NCI-H187 (cell line): ENCODE measurements at regions not wholly inside any gene's neighbourhood (a gene's known extent, or its start where the extent isn't known, plus 50 kb on each side); places are given as distances from the start of the nearest gene placed in this dataset.

ENCODE experiments used
- DNase-seq, 2 experiments: peaks; one replicate each; lab custom pipeline; 2025; lab: John Stamatoyannopoulos, UW

DNA sequence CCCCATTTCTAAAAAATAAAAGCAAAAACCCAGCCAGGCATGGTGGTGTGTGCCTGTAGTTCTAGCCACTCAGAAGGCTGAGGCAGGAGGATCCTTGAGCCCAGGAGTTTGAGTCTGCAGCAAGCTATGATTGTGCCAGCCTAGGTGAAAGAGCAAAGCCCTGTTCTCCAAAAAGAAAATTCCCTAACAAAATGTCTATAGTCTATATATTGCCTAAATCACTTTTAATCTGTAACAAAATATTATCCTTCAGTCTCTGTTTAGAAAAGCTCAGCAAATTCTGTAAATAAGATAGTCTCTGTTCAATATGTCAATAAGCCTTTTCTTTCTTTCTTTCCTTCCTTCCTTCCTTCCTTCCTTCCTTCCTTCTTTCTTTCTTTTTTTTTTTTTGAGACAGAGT, 75.8 kb upstream of the ZFP64 start:
- DNase-seq = no peak

DNA sequence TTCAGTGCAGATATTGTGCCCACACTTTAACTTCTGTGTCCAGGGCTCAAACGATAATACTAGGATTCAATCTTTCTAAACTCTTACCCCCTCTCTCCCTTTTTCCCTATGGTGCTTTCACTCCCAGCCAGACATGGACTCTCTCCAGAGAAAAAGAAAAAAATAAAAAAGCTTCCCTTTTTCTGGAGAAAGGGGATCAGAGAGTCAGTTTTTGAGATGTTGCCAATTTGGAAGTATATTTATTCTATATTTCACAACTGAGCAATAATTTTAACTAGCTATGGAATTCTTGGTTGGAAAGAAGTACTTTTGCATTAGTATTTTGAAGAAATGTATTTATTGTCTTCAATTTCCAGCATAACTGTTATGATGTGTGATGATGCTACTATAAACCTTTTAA, 72.2 kb upstream of the ZFP64 start:
- no peak for DNase-seq

DNA sequence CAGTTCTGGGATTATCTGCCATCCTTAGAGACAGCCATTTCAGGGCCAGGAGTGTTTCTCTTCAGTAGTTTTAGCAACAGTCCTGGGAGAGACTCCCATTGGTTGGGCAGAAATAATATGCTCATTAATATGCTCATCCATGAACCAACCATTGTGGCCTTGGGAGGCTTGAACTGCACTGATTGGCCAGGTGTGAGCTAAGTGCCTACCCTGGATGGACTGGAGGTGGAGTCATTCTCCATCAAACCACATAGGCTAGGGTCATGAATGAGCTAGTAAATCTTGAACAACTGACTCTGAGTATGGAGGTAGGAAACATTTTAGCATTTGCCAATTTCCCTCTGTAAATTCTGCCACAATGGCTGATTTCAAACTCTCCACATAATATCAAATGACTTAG, 70.2 kb upstream of the ZFP64 start:
- no peak for DNase-seq

DNA sequence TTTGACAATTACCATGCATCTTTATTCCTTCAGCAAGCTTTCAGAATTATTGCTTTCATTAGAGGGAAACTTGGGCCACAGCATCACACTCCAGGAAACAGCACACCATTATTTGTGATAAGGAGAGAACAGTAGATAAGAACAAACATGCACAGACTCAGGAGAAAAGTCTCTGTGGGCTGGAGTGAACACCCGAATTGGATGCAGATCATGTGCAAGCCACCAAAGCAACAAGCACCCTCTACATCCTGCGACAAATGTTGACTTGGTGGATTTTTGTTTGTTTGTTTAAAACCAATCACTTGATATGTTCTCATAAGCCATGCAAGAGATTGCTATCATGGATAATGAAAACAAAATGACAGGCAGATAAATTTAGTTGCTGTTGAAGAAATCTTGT, 67.7 kb upstream of the ZFP64 start:
- DNase-seq = no peak

DNA sequence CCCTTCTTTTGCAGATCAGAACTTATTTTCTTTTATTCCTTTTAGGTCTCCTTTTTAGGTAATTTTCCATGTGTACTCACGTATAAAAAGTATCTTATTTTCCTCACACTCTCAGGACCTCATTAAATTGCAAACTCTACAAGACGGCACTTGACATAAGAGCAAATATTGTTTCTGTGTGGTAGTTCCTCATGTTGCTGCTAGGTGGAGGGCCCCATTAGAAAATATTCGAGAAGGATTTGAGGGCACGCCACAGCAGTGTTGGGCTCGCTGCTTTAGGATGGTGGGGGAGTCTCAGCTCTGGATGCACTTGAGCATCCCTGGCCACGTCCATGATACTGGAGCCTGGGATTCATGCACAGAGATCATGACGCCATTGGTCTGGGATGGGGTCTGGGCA, 64.9 kb upstream of the ZFP64 start:
- DNase-seq = no peak

DNA sequence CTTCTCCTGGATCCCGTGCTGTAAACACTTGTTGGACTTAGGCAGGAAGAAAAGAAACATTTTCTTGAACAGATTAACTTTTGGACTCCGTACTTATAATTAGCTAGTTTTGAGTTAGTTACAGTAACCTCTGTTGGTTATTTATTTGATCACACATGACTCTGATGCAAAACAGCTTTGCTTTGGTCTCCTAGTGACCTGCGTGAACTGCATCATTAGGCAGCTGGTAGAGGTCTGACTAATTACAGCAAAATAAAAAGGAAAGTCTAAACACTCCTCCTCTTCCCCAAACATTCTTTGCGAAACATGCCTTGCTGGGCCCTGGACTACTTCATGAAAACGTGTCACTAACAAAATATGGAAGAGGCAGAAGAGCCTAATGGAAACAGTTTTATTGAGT, 61.1 kb upstream of the ZFP64 start:
- no peak for DNase-seq

DNA sequence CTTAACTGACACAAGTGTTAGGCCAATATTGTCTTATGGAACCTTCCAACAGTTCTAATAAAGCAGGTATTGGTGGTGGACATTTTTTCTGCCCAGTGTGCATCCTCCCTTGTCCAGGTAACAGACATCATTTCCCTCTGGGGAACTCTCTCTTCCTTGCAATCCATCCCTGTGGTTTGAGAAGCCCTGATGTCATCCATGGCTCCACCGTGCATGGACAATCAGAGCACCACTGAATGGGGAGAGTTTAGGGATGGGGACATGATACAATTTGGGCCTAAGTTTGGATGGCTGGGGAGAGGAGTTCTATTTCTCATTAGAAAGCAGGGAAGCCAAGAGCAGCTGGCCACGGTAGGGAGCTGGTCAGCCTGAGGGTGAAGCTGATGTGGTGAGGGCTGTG, 60.2 kb upstream of the ZFP64 start:
- DNase-seq = no peak

DNA sequence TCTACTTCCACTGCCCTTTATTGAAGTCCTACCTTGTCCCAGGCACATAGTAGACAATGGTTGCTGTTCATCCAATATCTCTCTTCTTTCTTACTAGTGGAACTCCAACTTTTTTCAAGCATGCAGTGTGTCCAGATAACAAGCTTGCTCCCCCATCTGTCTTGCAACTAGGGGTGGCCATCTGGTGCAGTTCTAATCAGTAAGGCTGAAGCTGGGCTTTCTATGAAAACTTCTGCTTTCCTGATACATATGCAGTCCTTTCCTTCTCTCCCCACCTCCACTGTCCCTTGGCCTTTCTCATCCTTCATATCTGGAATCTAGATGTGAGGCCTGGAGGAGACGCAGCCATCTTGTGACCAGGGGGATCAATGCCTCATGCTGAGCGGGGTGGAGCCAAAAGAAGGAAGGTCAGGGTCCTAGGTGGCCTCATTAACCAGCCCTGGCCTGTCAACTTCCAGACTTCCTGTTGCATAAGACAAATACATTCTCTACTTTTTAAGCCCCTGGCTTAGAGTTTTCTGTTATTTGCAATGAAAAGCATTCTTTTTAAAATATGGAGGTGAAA, 59.6 kb upstream of the ZFP64 start:
- DNase-seq = no peak

DNA sequence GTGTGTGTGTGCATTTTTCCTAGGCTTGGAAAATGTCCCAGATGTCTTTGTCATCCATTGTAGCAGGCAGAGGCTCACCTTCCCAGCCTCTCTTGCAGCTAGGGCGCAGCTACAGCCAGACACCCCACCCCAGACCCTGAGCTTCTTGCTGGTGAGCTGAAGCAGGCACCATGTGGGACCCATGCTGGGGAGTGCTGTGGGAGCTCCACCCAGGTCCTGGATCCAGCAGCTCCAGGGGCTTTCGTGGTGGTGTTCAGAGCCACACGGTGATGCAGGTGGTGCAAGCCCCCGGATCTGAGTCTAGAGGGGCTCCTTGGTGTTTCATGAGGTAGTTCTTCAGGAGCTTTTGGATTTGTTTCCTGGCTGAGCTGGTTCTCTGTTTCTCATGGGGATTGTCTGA, 56.0 kb upstream of the ZFP64 start:
- no peak for DNase-seq

DNA sequence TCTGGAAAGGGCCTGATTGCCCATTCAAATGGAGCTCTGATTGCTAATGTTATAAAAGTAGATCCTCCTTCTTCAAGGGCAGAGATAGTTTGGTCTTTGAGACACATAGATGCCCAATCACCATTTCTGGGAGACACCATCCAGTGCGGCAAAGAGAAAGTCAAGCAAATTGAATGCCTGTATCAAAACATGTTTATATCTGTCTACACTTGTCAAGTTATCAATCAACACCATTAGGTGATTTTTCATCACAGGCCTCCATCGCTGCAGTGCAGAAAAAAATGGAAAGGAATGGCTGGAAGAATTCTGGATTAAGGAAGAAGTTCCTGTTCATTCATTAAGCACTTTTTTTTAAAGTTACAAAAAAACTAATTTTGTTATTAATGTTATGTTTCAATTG, 54.8 kb upstream of the ZFP64 start:
- DNase-seq = no peak

DNA sequence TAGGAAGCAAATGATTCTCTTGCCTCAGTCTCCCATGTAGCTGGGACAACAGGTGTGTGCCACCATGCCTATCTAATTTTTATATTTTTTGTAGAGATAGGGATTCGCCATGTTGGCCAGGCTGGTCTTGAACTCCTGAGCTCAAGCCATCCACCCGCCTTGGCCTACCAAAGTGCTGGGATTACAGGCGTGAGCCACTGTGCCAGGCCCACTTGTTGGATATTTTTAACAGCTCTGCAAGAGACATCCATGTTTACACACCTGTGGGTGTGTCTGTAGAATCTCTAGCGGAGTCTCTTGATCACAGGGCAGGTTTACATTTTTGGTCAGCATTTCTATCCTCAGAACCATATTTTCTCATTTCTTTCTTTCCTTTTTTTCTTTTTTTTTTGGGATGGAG, 53.1 kb upstream of the ZFP64 start:
- DNase-seq = no peak

DNA sequence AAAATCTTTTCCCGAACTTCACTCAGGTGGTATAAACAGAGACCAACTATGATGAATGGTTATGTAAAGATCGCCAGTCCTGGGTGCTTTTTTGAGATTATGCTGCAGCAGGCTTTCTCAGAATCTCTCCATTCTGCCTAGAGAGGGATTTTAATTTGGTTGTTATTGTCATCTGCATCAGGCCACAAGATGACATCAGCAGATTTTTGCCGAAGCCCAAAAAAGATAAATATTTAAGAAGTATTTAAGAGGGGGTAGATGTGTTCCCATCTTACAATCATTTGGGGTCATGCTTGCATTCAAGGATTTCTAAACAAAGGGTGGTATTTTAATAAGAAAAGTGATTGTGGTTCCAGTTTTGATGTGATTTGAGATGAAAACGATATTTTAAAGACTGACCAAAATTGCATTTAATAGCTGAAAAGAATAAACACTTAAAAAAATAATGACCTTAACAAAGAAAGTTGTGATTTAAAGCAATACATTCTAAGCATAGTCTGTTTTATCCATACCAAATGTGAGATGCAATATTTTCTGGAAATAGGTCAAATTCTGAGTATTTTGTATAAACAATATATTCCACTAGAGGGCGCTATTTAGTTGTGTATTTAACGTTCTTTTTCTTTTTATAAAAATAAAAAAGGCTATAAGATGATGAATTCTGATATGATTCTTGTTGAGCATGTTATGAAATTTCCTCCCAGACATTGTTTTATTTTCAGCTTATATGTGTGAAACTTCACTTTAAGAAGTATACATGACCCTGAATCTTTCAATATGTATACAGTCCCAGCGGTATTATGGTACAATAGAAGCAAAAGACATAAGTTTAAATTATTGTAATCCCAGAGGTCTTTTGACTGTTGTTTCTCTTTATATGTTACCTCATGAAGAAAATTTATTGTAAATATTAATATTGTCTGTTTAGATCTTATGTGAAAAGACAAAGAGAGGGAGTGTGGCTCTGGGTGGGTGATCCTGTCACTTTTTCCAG, 51.0 kb upstream of the ZFP64 start:
- no peak for DNase-seq
